Body of pancreas (tissue), 4 donors: ENCODE measurements at regions not wholly inside any gene's neighbourhood (a gene's known extent, or its start where the extent isn't known, plus 50 kb on each side); places are given as distances from the start of the nearest gene placed in this dataset.

Experiments used
- CTCF ChIP-seq, 7 experiments: fragments of 450-650 bp in 4 of 7; fragments of 200-600 bp in 3 of 7; sonication (generic) in 3 of 7; IDR thresholded peaks; one replicate each; pipeline ENCODE4 v1.5.1; 2016 to 2019; ENCODE audit warnings: antibody characterized with exemption in 7 of 7
- POLR2A ChIP-seq, 3 donors: fragments of 450-650 bp; IDR thresholded peaks; one replicate each; pipeline ENCODE4 v1.6.1; 2016; ENCODE audit warnings: antibody characterized with exemption in 3 of 3, mild to moderate bottlenecking in 2 of 3

- TF ChIP-seq CTCF (IDR thresholded peaks at IDR 0.05) (no peak), POLR2A (IDR thresholded peaks at IDR 0.05) (no peak)
Observed at GRCh38 chr4:12471193-12471592, 1012.9 kb downstream of the RAB28 start.
